WTC11 (cell line): ENCODE measurements at regions not wholly inside any gene's neighbourhood (a gene's known extent, or its start where the extent isn't known, plus 50 kb on each side); places are given as distances from the start of the nearest gene placed in this dataset.

Experiments used
- ATAC-seq: fragments of 200-7000 bp; cut with Tn5 transposase; 2 replicates; pipeline ENCODE4 v1.10.0; 2021; ENCODE audit warnings: mild to moderate bottlenecking, moderate library complexity
- CTCF ChIA-PET: fragments of 300-600 bp; sonication (Branson Sonifier 250); formaldehyde crosslinking; loops from one replicate; lab custom pipeline; 2021; ENCODE audit warnings: antibody characterized with exemption; lab: Charles Lee
- POLR2A ChIA-PET: fragments of 350-600 bp; sonication (Branson Sonifier 250); formaldehyde crosslinking; loops from one replicate; lab custom pipeline; 2021; ENCODE audit warnings: antibody characterized with exemption; lab: Charles Lee
- DNase-seq: peaks from one replicate; pipeline ENCODE4 v3.0.0; 2021; ENCODE audit warnings: low spot score
- H3K27ac Mint-ChIP-seq: 2 replicates; pipeline ENCODE4 v1.8.0; 2021; ENCODE audit warnings: mixed read lengths
- H3K27me3 Mint-ChIP-seq: 2 replicates; pipeline ENCODE4 v1.8.0; 2021; ENCODE audit warnings: low read depth, mild to moderate bottlenecking, moderate library complexity, mixed read lengths
- H3K36me3 Mint-ChIP-seq: 2 replicates; pipeline ENCODE4 v1.8.0; 2021; ENCODE audit warnings: mixed read lengths
- H3K4me1 Mint-ChIP-seq: 2 replicates; pipeline ENCODE4 v1.8.0; 2022; ENCODE audit warnings: mixed read lengths
- H3K4me3 Mint-ChIP-seq: 2 replicates; pipeline ENCODE4 v1.8.0; 2021; ENCODE audit warnings: mild to moderate bottlenecking, moderate library complexity, mixed read lengths
- H3K9me3 Mint-ChIP-seq: 2 replicates; pipeline ENCODE4 v1.8.0; 2021; ENCODE audit warnings: mixed read lengths
- CREB1 ChIP-seq: sonication (generic); formaldehyde crosslinking; IDR thresholded peaks from 2 replicates; pipeline ENCODE4 v1.8.0; 2023; ENCODE audit warnings: mild to moderate bottlenecking, missing genetic modification reagents
- E2F5 ChIP-seq: sonication (generic); formaldehyde crosslinking; IDR thresholded peaks from 2 replicates; pipeline ENCODE4 v1.8.1; 2022; ENCODE audit warnings: mild to moderate bottlenecking, moderate library complexity, missing genetic modification reagents
- ERG ChIP-seq: fragments of 250-450 bp; sonication (Bioruptor Pico); IDR thresholded peaks from 2 replicates; pipeline ENCODE4 v1.8.0; 2021; ENCODE audit warnings: mild to moderate bottlenecking
- ESRRA ChIP-seq: sonication (generic); formaldehyde crosslinking; IDR thresholded peaks from 2 replicates; pipeline ENCODE4 v1.8.1; 2022; ENCODE audit warnings: mild to moderate bottlenecking, missing genetic modification reagents, borderline replicate concordance
- FOXK1 ChIP-seq: sonication (generic); formaldehyde crosslinking; IDR thresholded peaks from 2 replicates; pipeline ENCODE4 v1.8.0; 2022; ENCODE audit warnings: mild to moderate bottlenecking, moderate library complexity, missing genetic modification reagents
- GABPB1 ChIP-seq: sonication (generic); formaldehyde crosslinking; IDR thresholded peaks from 2 replicates; pipeline ENCODE4 v1.8.1; 2023; ENCODE audit warnings: mild to moderate bottlenecking, missing genetic modification reagents
- JAZF1 ChIP-seq: fragments of 250-450 bp; sonication (Bioruptor Pico); IDR thresholded peaks from 2 replicates; pipeline ENCODE4 v1.9.0; 2021; ENCODE audit warnings: moderate library complexity, mild to moderate bottlenecking, inconsistent platforms
- MLX ChIP-seq: sonication (generic); formaldehyde crosslinking; IDR thresholded peaks from 2 replicates; pipeline ENCODE4 v1.8.1; 2023; ENCODE audit warnings: mild to moderate bottlenecking, missing genetic modification reagents, moderate library complexity
- NFATC4 ChIP-seq: fragments of 250-450 bp; sonication (Bioruptor Pico); IDR thresholded peaks from 2 replicates; pipeline ENCODE4 v1.9.0; 2021; ENCODE audit warnings: mild to moderate bottlenecking
- NFE2L1 ChIP-seq: sonication (generic); formaldehyde crosslinking; IDR thresholded peaks from 2 replicates; pipeline ENCODE4 v1.8.1; 2023; ENCODE audit warnings: missing genetic modification reagents
- NR3C1 ChIP-seq: sonication (generic); formaldehyde crosslinking; conservative IDR thresholded peaks from 2 replicates; pipeline ENCODE4 v1.8.1; 2023; ENCODE audit warnings: low read depth, mild to moderate bottlenecking, missing genetic modification reagents
- SMAD3 ChIP-seq: sonication (generic); formaldehyde crosslinking; IDR thresholded peaks from 2 replicates; pipeline ENCODE4 v1.8.0; 2022; ENCODE audit warnings: missing genetic modification reagents, mild to moderate bottlenecking, borderline replicate concordance
- SMAD4 ChIP-seq: sonication (generic); formaldehyde crosslinking; IDR thresholded peaks from 2 replicates; pipeline ENCODE4 v1.8.0; 2022; ENCODE audit warnings: mild to moderate bottlenecking, missing genetic modification reagents
- SOX15 ChIP-seq: fragments of 250-450 bp; sonication (Bioruptor Pico); IDR thresholded peaks from 2 replicates; pipeline ENCODE4 v1.9.0; 2021; ENCODE audit warnings: mild to moderate bottlenecking
- TEAD1 ChIP-seq: sonication (generic); formaldehyde crosslinking; IDR thresholded peaks from 2 replicates; pipeline ENCODE4 v1.8.0; 2022; ENCODE audit warnings: mild to moderate bottlenecking, missing genetic modification reagents
- USF1 ChIP-seq: sonication (generic); formaldehyde crosslinking; IDR thresholded peaks from 2 replicates; pipeline ENCODE4 v1.8.0; 2022; ENCODE audit warnings: mild to moderate bottlenecking, missing genetic modification reagents
- ZMAT4 ChIP-seq: fragments of 250-450 bp; sonication (Bioruptor Pico); IDR thresholded peaks from 2 replicates; pipeline ENCODE4 v1.9.0; 2021; ENCODE audit warnings: mild to moderate bottlenecking
- ZNF232 ChIP-seq: sonication (generic); formaldehyde crosslinking; IDR thresholded peaks from 2 replicates; pipeline ENCODE4 v1.8.0; 2022; ENCODE audit warnings: mild to moderate bottlenecking, missing genetic modification reagents
- ZNF281 ChIP-seq: sonication (generic); formaldehyde crosslinking; IDR thresholded peaks from 2 replicates; pipeline ENCODE4 v1.8.0; 2023; ENCODE audit warnings: mild to moderate bottlenecking, missing genetic modification reagents
- ZNF396 ChIP-seq: fragments of 250-450 bp; sonication (Bioruptor Pico); IDR thresholded peaks from 2 replicates; pipeline ENCODE4 v1.8.0; 2021; ENCODE audit warnings: mild to moderate bottlenecking, moderate library complexity, borderline replicate concordance
- ZNF416 ChIP-seq: fragments of 250-450 bp; sonication (Bioruptor Pico); IDR thresholded peaks from 2 replicates; pipeline ENCODE4 v1.9.0; 2021; ENCODE audit warnings: mild to moderate bottlenecking, inconsistent platforms
- ZNF512 ChIP-seq: sonication (generic); formaldehyde crosslinking; IDR thresholded peaks from 2 replicates; pipeline ENCODE4 v1.8.1; 2022; ENCODE audit warnings: missing genetic modification reagents, borderline replicate concordance

GRCh38 chr10:78184851-78185692 is 151.4 kb downstream of the RPS24 start (continued):
- TF ChIP-seq ZNF281 (CRISPR knock-in tag) = no peak
- TF ChIP-seq USF1 (CRISPR knock-in tag) = no peak
- no peak for TF ChIP-seq SMAD3 (CRISPR knock-in tag)

GRCh38 chr10:78185693-78186055 is 152.0 kb downstream of the RPS24 start:
- ChIA-PET POLR2A (no interaction called here), CTCF (no interaction called here)
- no peaks in the 10 kb centered on the region for H3K36me3 Mint-ChIP-seq
- no peak for ATAC-seq
- H3K4me1 Mint-ChIP-seq = no peaks in the 10 kb centered on the region; the same call in 1 of the 2 replicates
- DNase-seq = no peak
- no peaks in the 10 kb centered on the region; the same call in 1 of the 2 replicates for H3K27me3 Mint-ChIP-seq
- H3K27ac Mint-ChIP-seq = no peak overlapping the region
- no peak overlapping the region for H3K4me3 Mint-ChIP-seq
- TF ChIP-seq ZNF416 (CRISPR knock-in tag) (no peak), ZNF396 (CRISPR knock-in tag) (no peak), FOXK1 (CRISPR knock-in tag) (no peak), NFE2L1 (CRISPR knock-in tag) (no peak), ZNF232 (CRISPR knock-in tag) (no peak), ZNF512 (CRISPR knock-in tag) (no peak), E2F5 (no peak), MLX (CRISPR knock-in tag) (no peak)
- H3K9me3 Mint-ChIP-seq = no peaks in the 10 kb centered on the region

- no peak for ATAC-seq
- no peaks in the 10 kb centered on the region; the same call in 1 of the 2 replicates for H3K4me1 Mint-ChIP-seq
- no peak for DNase-seq
- ChIA-PET CTCF (no interaction called here), POLR2A (interaction anchor here (0.5 kb wide), 1 partner anchor 1917 kb away, joined by 4 read pairs; no protein-coding TSS in a partner anchor)
- no peak overlapping the region for H3K4me3 Mint-ChIP-seq
- H3K36me3 Mint-ChIP-seq = no peaks in the 10 kb centered on the region
- H3K27ac Mint-ChIP-seq = no peak overlapping the region
- H3K9me3 Mint-ChIP-seq = no peaks in the 10 kb centered on the region
- TF ChIP-seq GABPB1 (no peak), CREB1 (no peak), TEAD1 (CRISPR knock-in tag) (no peak), ERG (CRISPR knock-in tag) (no peak), ZNF512 (CRISPR knock-in tag) (no peak), ZMAT4 (CRISPR knock-in tag) (no peak), NFATC4 (CRISPR knock-in tag) (no peak), SMAD4 (no peak), NR3C1 (CRISPR knock-in tag) (no peak), SOX15 (CRISPR knock-in tag) (no peak), ESRRA (CRISPR knock-in tag) (no peak), JAZF1 (no peak)
- TF ChIP-seq, all 79 proteins: peak for 0
- no peaks in the 10 kb centered on the region; the same call in 1 of the 2 replicates for H3K27me3 Mint-ChIP-seq
Observed at GRCh38 chr10:78186572-78186971, 152.9 kb downstream of the RPS24 start.
